ENCODE measurements at regions not wholly inside any gene's neighbourhood (a gene's known extent, or its start where the extent isn't known, plus 50 kb on each side); places are given as distances from the start of the nearest gene placed in this dataset.

- no peak for DNase-seq (ENCODE audit: low spot score)
- CTCF ChIA-PET (ENCODE audit: unreplicated experiment) = no interaction called here
- no peaks in the 10 kb centered on the region for H3K36me3 ChIP-seq (ENCODE audit: insufficient read depth, low read length)
- TF ChIP-seq CTCF (conservative IDR thresholded peaks at IDR 0.05; ENCODE audit: low read length) (no peak), EZH2phosphoT487 (IDR thresholded peaks at IDR 0.05; ENCODE audit: borderline replicate concordance, low read depth, low read length) (no peak)
- H3K9me2 ChIP-seq (ENCODE audit: insufficient read depth, low read length) = no peaks in the 10 kb centered on the region
- H2AFZ ChIP-seq (ENCODE audit: low read length) = no peak overlapping the region
- POLR2A ChIA-PET = no interaction called here
- no peaks in the 10 kb centered on the region for H3K4me1 ChIP-seq (ENCODE audit: insufficient read depth, low read length, poor library complexity, severe bottlenecking)
- BruUV-seq (replicated peaks) = no TSS peak
- intact Hi-C loops (cut with micrococcal nuclease; ENCODE audit: unreplicated experiment) = no loop called here
- no peak overlapping the region for H3K4me3 ChIP-seq (ENCODE audit: low read depth, low read length, poor library complexity, severe bottlenecking)
- H3K27ac ChIP-seq (ENCODE audit: low read depth, low read length, poor library complexity, severe bottlenecking) = no peak overlapping the region
- H3K79me2 ChIP-seq (ENCODE audit: insufficient read depth, low read depth, low read length) = no peaks in the 10 kb centered on the region
- H3K9me3 ChIP-seq (ENCODE audit: low read length) = no peaks in the 10 kb centered on the region
- H3K4me2 ChIP-seq (ENCODE audit: low read length) = no peak overlapping the region
- H4K20me1 ChIP-seq (ENCODE audit: insufficient read depth, low read length) = no peaks in the 10 kb centered on the region
Observed at GRCh38 chr16:87006789-87007745, 310.1 kb downstream of the C16orf95 start.

GRCh38 chr16:87007907-87008306, 309.3 kb downstream of the C16orf95 start:
- ChIA-PET CTCF (ENCODE audit: unreplicated experiment) (no interaction called here), POLR2A (no interaction called here)
- TF ChIP-seq EZH2phosphoT487 (IDR thresholded peaks at IDR 0.05; ENCODE audit: borderline replicate concordance, low read depth, low read length) (no peak), CTCF (conservative IDR thresholded peaks at IDR 0.05; ENCODE audit: low read length) (no peak)
- Histone ChIP-seq H3K9me3 (ENCODE audit: low read length) (no peaks in the 10 kb centered on the region), H3K9me2 (ENCODE audit: insufficient read depth, low read length) (no peaks in the 10 kb centered on the region), H3K4me3 (ENCODE audit: low read depth, low read length, poor library complexity, severe bottlenecking) (no peak overlapping the region), H3K4me2 (ENCODE audit: low read length) (no peak overlapping the region), H4K20me1 (ENCODE audit: insufficient read depth, low read length) (no peaks in the 10 kb centered on the region), H3K27ac (ENCODE audit: low read depth, low read length, poor library complexity, severe bottlenecking) (no peak overlapping the region), H3K79me2 (ENCODE audit: insufficient read depth, low read depth, low read length) (no peaks in the 10 kb centered on the region), H3K36me3 (ENCODE audit: insufficient read depth, low read length) (no peaks in the 10 kb centered on the region), H2AFZ (ENCODE audit: low read length) (no peak overlapping the region), H3K4me1 (ENCODE audit: insufficient read depth, low read length, poor library complexity, severe bottlenecking) (no peaks in the 10 kb centered on the region)
- no peak for DNase-seq (ENCODE audit: low spot score)
- intact Hi-C loops (cut with micrococcal nuclease; ENCODE audit: unreplicated experiment) = no loop called here
- no TSS peak for BruUV-seq (replicated peaks)

GRCh38 chr16:87008664-87009063, 308.5 kb downstream of the C16orf95 start:
- Histone ChIP-seq H3K79me2 (ENCODE audit: insufficient read depth, low read depth, low read length) (no peaks in the 10 kb centered on the region), H3K4me3 (ENCODE audit: low read depth, low read length, poor library complexity, severe bottlenecking) (no peak overlapping the region), H3K4me2 (ENCODE audit: low read length) (no peak overlapping the region), H4K20me1 (ENCODE audit: insufficient read depth, low read length) (no peaks in the 10 kb centered on the region), H3K36me3 (ENCODE audit: insufficient read depth, low read length) (no peaks in the 10 kb centered on the region), H3K4me1 (ENCODE audit: insufficient read depth, low read length, poor library complexity, severe bottlenecking) (no peaks in the 10 kb centered on the region), H3K9me2 (ENCODE audit: insufficient read depth, low read length) (no peaks in the 10 kb centered on the region), H2AFZ (ENCODE audit: low read length) (no peak overlapping the region), H3K27ac (ENCODE audit: low read depth, low read length, poor library complexity, severe bottlenecking) (no peak overlapping the region), H3K9me3 (ENCODE audit: low read length) (no peaks in the 10 kb centered on the region)
- TF ChIP-seq CTCF (conservative IDR thresholded peaks at IDR 0.05; ENCODE audit: low read length) (no peak), EZH2phosphoT487 (IDR thresholded peaks at IDR 0.05; ENCODE audit: borderline replicate concordance, low read depth, low read length) (no peak)
- ChIA-PET POLR2A (no interaction called here), CTCF (ENCODE audit: unreplicated experiment) (no interaction called here)
- no TSS peak for BruUV-seq (replicated peaks)
- intact Hi-C loops (cut with micrococcal nuclease; ENCODE audit: unreplicated experiment) = no loop called here
- DNase-seq (ENCODE audit: low spot score) = no peak

Measured in OCI-LY7 (cell line).